WTC11 (cell line): ENCODE measurements at regions not wholly inside any gene's neighbourhood (a gene's known extent, or its start where the extent isn't known, plus 50 kb on each side); places are given as distances from the start of the nearest gene placed in this dataset.

Source experiments
- ATAC-seq: fragments of 200-7000 bp; cut with Tn5 transposase; 2 replicates; pipeline ENCODE4 v1.10.0; 2021; ENCODE audit warnings: mild to moderate bottlenecking, moderate library complexity
- CTCF ChIA-PET: fragments of 300-600 bp; sonication (Branson Sonifier 250); formaldehyde crosslinking; loops from one replicate; lab custom pipeline; 2021; ENCODE audit warnings: antibody characterized with exemption; lab: Charles Lee
- POLR2A ChIA-PET: fragments of 350-600 bp; sonication (Branson Sonifier 250); formaldehyde crosslinking; loops from one replicate; lab custom pipeline; 2021; ENCODE audit warnings: antibody characterized with exemption; lab: Charles Lee
- DNase-seq: peaks from one replicate; pipeline ENCODE4 v3.0.0; 2021; ENCODE audit warnings: low spot score
- H3K27ac Mint-ChIP-seq: 2 replicates; pipeline ENCODE4 v1.8.0; 2021; ENCODE audit warnings: mixed read lengths
- H3K27me3 Mint-ChIP-seq: 2 replicates; pipeline ENCODE4 v1.8.0; 2021; ENCODE audit warnings: low read depth, mild to moderate bottlenecking, moderate library complexity, mixed read lengths
- H3K36me3 Mint-ChIP-seq: 2 replicates; pipeline ENCODE4 v1.8.0; 2021; ENCODE audit warnings: mixed read lengths
- H3K4me1 Mint-ChIP-seq: 2 replicates; pipeline ENCODE4 v1.8.0; 2022; ENCODE audit warnings: mixed read lengths
- H3K4me3 Mint-ChIP-seq: 2 replicates; pipeline ENCODE4 v1.8.0; 2021; ENCODE audit warnings: mild to moderate bottlenecking, moderate library complexity, mixed read lengths
- H3K9me3 Mint-ChIP-seq: 2 replicates; pipeline ENCODE4 v1.8.0; 2021; ENCODE audit warnings: mixed read lengths
- CREB1 ChIP-seq: sonication (generic); formaldehyde crosslinking; IDR thresholded peaks from 2 replicates; pipeline ENCODE4 v1.8.0; 2023; ENCODE audit warnings: mild to moderate bottlenecking, missing genetic modification reagents
- CREM ChIP-seq: sonication (generic); formaldehyde crosslinking; IDR thresholded peaks from 2 replicates; pipeline ENCODE4 v1.8.1; 2022; ENCODE audit warnings: mild to moderate bottlenecking, missing genetic modification reagents, moderate library complexity
- ETV6 ChIP-seq: sonication (generic); formaldehyde crosslinking; IDR thresholded peaks from 2 replicates; pipeline ENCODE4 v1.8.1; 2022; ENCODE audit warnings: mild to moderate bottlenecking, missing genetic modification reagents
- FOXJ3 ChIP-seq: sonication (generic); formaldehyde crosslinking; IDR thresholded peaks from 2 replicates; pipeline ENCODE4 v1.9.0; 2021; ENCODE audit warnings: missing genetic modification reagents, mild to moderate bottlenecking, borderline replicate concordance
- FOXK1 ChIP-seq: sonication (generic); formaldehyde crosslinking; IDR thresholded peaks from 2 replicates; pipeline ENCODE4 v1.8.0; 2022; ENCODE audit warnings: mild to moderate bottlenecking, moderate library complexity, missing genetic modification reagents
- IRF2 ChIP-seq: sonication (generic); formaldehyde crosslinking; IDR thresholded peaks from 2 replicates; pipeline ENCODE4 v1.8.0; 2022; ENCODE audit warnings: low read depth, missing genetic modification reagents, borderline replicate concordance
- JUN ChIP-seq: sonication (generic); formaldehyde crosslinking; IDR thresholded peaks from 2 replicates; pipeline ENCODE4 v1.8.0; 2023; ENCODE audit warnings: mild to moderate bottlenecking, missing genetic modification reagents
- MAX ChIP-seq: sonication (generic); formaldehyde crosslinking; IDR thresholded peaks from 2 replicates; pipeline ENCODE4 v1.8.0; 2022; ENCODE audit warnings: mild to moderate bottlenecking, missing genetic modification reagents
- NFE2L1 ChIP-seq: sonication (generic); formaldehyde crosslinking; IDR thresholded peaks from 2 replicates; pipeline ENCODE4 v1.8.1; 2023; ENCODE audit warnings: missing genetic modification reagents
- NR1H2 ChIP-seq: sonication (generic); formaldehyde crosslinking; IDR thresholded peaks from 2 replicates; pipeline ENCODE4 v1.9.0; 2021; ENCODE audit warnings: mild to moderate bottlenecking, moderate library complexity, missing genetic modification reagents
- PRDM15 ChIP-seq: sonication (generic); formaldehyde crosslinking; IDR thresholded peaks from 2 replicates; pipeline ENCODE4 v1.8.0; 2022; ENCODE audit warnings: missing genetic modification reagents
- RELA ChIP-seq: sonication (generic); formaldehyde crosslinking; IDR thresholded peaks from 2 replicates; pipeline ENCODE4 v1.8.1; 2022; ENCODE audit warnings: missing genetic modification reagents, mild to moderate bottlenecking, borderline replicate concordance
- RORB ChIP-seq: fragments of 250-450 bp; sonication (Bioruptor Pico); IDR thresholded peaks from 2 replicates; pipeline ENCODE4 v1.9.0; 2021; ENCODE audit warnings: mild to moderate bottlenecking
- ZBTB21 ChIP-seq: sonication (generic); formaldehyde crosslinking; IDR thresholded peaks from 2 replicates; pipeline ENCODE4 v1.8.1; 2023; ENCODE audit warnings: mild to moderate bottlenecking, missing genetic modification reagents, borderline replicate concordance
- ZNF396 ChIP-seq: fragments of 250-450 bp; sonication (Bioruptor Pico); IDR thresholded peaks from 2 replicates; pipeline ENCODE4 v1.8.0; 2021; ENCODE audit warnings: mild to moderate bottlenecking, moderate library complexity, borderline replicate concordance
- ZNF423 ChIP-seq: fragments of 250-450 bp; sonication (Bioruptor Pico); IDR thresholded peaks from 2 replicates; pipeline ENCODE4 v2.1.2; 2022; ENCODE audit warnings: mild to moderate bottlenecking, moderate library complexity
- TF ChIP-seq, protein P1 (sequence below): sonication (generic); formaldehyde crosslinking; IDR thresholded peaks from 2 replicates; pipeline ENCODE4 v1.8.0; 2022; ENCODE audit warnings: mild to moderate bottlenecking, missing genetic modification reagents
- TF ChIP-seq, protein P2 (sequence below): sonication (generic); formaldehyde crosslinking; IDR thresholded peaks from 2 replicates; pipeline ENCODE4 v1.8.0; 2023; ENCODE audit warnings: missing genetic modification reagents
- TF ChIP-seq, protein P3 (sequence below): fragments of 250-450 bp; sonication (Bioruptor Pico); IDR thresholded peaks from 2 replicates; pipeline ENCODE4 v1.9.0; 2021; ENCODE audit warnings: mild to moderate bottlenecking, borderline replicate concordance
- TF ChIP-seq, protein P4 (sequence below): fragments of 250-450 bp; sonication (Bioruptor Pico); IDR thresholded peaks from 2 replicates; pipeline ENCODE4 v2.1.2; 2022; ENCODE audit warnings: mild to moderate bottlenecking, moderate library complexity

DNA sequence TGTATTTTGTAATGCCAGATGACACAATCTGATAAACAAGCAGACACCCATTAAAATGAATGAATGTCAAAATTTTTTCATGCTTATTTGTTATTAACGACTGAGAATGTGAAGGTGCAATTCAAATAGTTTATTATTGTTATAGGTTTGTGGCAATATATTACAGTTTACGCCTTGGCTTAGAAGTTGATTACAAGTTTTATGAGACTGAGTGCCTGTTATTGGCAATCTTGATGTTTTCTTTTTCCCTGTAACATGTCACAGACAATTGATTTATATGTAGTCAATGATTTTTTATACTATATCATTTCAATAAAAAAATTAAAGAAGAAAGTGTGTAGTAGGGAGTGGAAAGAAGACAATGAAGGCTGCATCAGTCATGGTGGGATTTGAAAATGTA lies 144.1 kb upstream of the EEF1E1 start:
- H3K9me3 Mint-ChIP-seq = no peaks in the 10 kb centered on the region
- POLR2A ChIA-PET = no interaction called here
- CTCF ChIA-PET = no interaction called here
- peaks cover 2% of the 10 kb centered on the region for H3K4me1 Mint-ChIP-seq
- TF ChIP-seq IRF2 (CRISPR knock-in tag) = no peak
- no peak for TF ChIP-seq CREB1 (CRISPR knock-in tag)
- no peak for TF ChIP-seq FOXJ3 (CRISPR knock-in tag)
- no peak for TF ChIP-seq FOXK1 (CRISPR knock-in tag)
- TF ChIP-seq RELA (CRISPR knock-in tag) = no peak
- TF ChIP-seq, protein P1, sequence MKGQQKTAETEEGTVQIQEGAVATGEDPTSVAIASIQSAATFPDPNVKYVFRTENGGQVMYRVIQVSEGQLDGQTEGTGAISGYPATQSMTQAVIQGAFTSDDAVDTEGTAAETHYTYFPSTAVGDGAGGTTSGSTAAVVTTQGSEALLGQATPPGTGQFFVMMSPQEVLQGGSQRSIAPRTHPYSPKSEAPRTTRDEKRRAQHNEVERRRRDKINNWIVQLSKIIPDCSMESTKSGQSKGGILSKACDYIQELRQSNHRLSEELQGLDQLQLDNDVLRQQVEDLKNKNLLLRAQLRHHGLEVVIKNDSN (CRISPR knock-in tag) = no peak
- TF ChIP-seq PRDM15 (CRISPR knock-in tag) = no peak
- TF ChIP-seq, protein P2, sequence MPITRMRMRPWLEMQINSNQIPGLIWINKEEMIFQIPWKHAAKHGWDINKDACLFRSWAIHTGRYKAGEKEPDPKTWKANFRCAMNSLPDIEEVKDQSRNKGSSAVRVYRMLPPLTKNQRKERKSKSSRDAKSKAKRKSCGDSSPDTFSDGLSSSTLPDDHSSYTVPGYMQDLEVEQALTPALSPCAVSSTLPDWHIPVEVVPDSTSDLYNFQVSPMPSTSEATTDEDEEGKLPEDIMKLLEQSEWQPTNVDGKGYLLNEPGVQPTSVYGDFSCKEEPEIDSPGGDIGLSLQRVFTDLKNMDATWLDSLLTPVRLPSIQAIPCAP (CRISPR knock-in tag) = no peak
- no peak for TF ChIP-seq ZBTB21 (CRISPR knock-in tag)
- no peak for TF ChIP-seq NR1H2
- TF ChIP-seq JUN = no peak
- TF ChIP-seq ZNF396 (CRISPR knock-in tag) = no peak
- no peak for TF ChIP-seq RORB (CRISPR knock-in tag)
- no peak overlapping the region for H3K4me3 Mint-ChIP-seq
- H3K27ac Mint-ChIP-seq = no peak overlapping the region
- no peaks in the 10 kb centered on the region for H3K36me3 Mint-ChIP-seq
- no peak for DNase-seq
- no peaks in the 10 kb centered on the region for H3K27me3 Mint-ChIP-seq
- ATAC-seq = no peak

GRCh38 chr6:8245726-8246125 lies 143.4 kb upstream of the EEF1E1 start:
- Mint-ChIP-seq H3K4me3 (no peak overlapping the region), H3K4me1 (peaks cover 8% of the 10 kb centered on the region)
- POLR2A ChIA-PET = no interaction called here
- DNase-seq (no peak), ATAC-seq (no peak)
- TF ChIP-seq FOXK1 (CRISPR knock-in tag) (no peak), ZNF423 (CRISPR knock-in tag) (peak; percentile 69; the same call in 1 of the 2 replicates)
- TF ChIP-seq, all 79 proteins: peak for 1
- Mint-ChIP-seq H3K27me3 (no peaks in the 10 kb centered on the region), H3K36me3 (no peaks in the 10 kb centered on the region), H3K27ac (no peak overlapping the region), H3K9me3 (no peaks in the 10 kb centered on the region)
- CTCF ChIA-PET = no interaction called here

- Mint-ChIP-seq H3K36me3 (no peaks in the 10 kb centered on the region), H3K27me3 (no peaks in the 10 kb centered on the region), H3K4me1 (peaks cover 13% of the 10 kb centered on the region), H3K4me3 (no peak overlapping the region), H3K9me3 (no peaks in the 10 kb centered on the region), H3K27ac (no peak overlapping the region)
- DNase-seq (no peak), ATAC-seq (no peak)
- CTCF ChIA-PET = interaction anchor here (0.6 to 0.8 kb wide), 2 partner anchors 24 to 112 kb away, joined by 3 to 5 read pairs; no protein-coding TSS in a partner anchor
- POLR2A ChIA-PET = interaction anchor here (0.6 kb wide), 1 partner anchor 486 kb away, joined by 3 read pairs; no protein-coding TSS in a partner anchor
- TF ChIP-seq, protein P3, sequence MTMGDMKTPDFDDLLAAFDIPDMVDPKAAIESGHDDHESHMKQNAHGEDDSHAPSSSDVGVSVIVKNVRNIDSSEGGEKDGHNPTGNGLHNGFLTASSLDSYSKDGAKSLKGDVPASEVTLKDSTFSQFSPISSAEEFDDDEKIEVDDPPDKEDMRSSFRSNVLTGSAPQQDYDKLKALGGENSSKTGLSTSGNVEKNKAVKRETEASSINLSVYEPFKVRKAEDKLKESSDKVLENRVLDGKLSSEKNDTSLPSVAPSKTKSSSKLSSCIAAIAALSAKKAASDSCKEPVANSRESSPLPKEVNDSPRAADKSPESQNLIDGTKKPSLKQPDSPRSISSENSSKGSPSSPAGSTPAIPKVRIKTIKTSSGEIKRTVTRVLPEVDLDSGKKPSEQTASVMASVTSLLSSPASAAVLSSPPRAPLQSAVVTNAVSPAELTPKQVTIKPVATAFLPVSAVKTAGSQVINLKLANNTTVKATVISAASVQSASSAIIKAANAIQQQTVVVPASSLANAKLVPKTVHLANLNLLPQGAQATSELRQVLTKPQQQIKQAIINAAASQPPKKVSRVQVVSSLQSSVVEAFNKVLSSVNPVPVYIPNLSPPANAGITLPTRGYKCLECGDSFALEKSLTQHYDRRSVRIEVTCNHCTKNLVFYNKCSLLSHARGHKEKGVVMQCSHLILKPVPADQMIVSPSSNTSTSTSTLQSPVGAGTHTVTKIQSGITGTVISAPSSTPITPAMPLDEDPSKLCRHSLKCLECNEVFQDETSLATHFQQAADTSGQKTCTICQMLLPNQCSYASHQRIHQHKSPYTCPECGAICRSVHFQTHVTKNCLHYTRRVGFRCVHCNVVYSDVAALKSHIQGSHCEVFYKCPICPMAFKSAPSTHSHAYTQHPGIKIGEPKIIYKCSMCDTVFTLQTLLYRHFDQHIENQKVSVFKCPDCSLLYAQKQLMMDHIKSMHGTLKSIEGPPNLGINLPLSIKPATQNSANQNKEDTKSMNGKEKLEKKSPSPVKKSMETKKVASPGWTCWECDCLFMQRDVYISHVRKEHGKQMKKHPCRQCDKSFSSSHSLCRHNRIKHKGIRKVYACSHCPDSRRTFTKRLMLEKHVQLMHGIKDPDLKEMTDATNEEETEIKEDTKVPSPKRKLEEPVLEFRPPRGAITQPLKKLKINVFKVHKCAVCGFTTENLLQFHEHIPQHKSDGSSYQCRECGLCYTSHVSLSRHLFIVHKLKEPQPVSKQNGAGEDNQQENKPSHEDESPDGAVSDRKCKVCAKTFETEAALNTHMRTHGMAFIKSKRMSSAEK (CRISPR knock-in tag) = no peak
- no peak for TF ChIP-seq CREM
- TF ChIP-seq NFE2L1 (CRISPR knock-in tag) = no peak
- TF ChIP-seq, protein P4, sequence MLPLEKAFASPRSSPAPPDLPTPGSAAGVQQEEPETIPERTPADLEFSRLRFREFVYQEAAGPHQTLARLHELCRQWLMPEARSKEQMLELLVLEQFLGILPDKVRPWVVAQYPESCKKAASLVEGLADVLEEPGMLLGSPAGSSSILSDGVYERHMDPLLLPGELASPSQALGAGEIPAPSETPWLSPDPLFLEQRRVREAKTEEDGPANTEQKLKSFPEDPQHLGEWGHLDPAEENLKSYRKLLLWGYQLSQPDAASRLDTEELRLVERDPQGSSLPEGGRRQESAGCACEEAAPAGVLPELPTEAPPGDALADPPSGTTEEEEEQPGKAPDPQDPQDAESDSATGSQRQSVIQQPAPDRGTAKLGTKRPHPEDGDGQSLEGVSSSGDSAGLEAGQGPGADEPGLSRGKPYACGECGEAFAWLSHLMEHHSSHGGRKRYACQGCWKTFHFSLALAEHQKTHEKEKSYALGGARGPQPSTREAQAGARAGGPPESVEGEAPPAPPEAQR (CRISPR knock-in tag) = no peak
- TF ChIP-seq MAX (CRISPR knock-in tag) = no peak
- no peak for TF ChIP-seq ETV6 (CRISPR knock-in tag)
Observed at GRCh38 chr6:8243475-8243874, 141.1 kb upstream of the EEF1E1 start.
